ENCODE measurements at regions not wholly inside any gene's neighbourhood (a gene's known extent, or its start where the extent isn't known, plus 50 kb on each side); places are given as distances from the start of the nearest gene placed in this dataset.

- Histone ChIP-seq H3K27ac (ENCODE audit: low read depth) (no peak overlapping the region), H3K4me2 (no peak overlapping the region), H2AFZ (no peak overlapping the region), H3K36me3 (ENCODE audit: insufficient read depth) (no peaks in the 10 kb centered on the region), H3K4me1 (ENCODE audit: insufficient read depth) (peaks cover 11% of the 10 kb centered on the region), H3K4me3 (no peak overlapping the region), H3F3A (replicated peaks; ENCODE audit: low read depth) (no peaks in the 10 kb centered on the region), H3K79me2 (replicated peaks; ENCODE audit: insufficient read depth) (no peaks in the 10 kb centered on the region), H3K27me3 (ENCODE audit: insufficient read depth) (no peaks in the 10 kb centered on the region), H3K9me2 (ENCODE audit: insufficient read depth) (0 out of 2 replicates have a peak, but pooled peaks cover 5% of the 10 kb centered on the region), H4K20me1 (replicated peaks; ENCODE audit: insufficient read depth) (no peaks in the 10 kb centered on the region)
- Mint-ChIP-seq H3K4me1 (peaks cover 15% of the 10 kb centered on the region), H3K27ac (no peak overlapping the region), H3K36me3 (ENCODE audit: low read depth) (no peaks in the 10 kb centered on the region), H3K4me3 (no peak overlapping the region), H3K9me3 (no peaks in the 10 kb centered on the region), H3K27me3 (ENCODE audit: insufficient read depth, low read depth, poor library complexity) (peaks cover 5% of the 10 kb centered on the region)
- TF ChIP-seq REST (IDR thresholded peaks at IDR 0.05; ENCODE audit: unreplicated experiment) = no peak
- TF ChIP-seq CTCF (conservative IDR thresholded peaks at IDR 0.05; ENCODE audit: low read depth in 2 of 2) = no peak
- no peak for TF ChIP-seq EZH2phosphoT487 (IDR thresholded peaks at IDR 0.05; ENCODE audit: unreplicated experiment)
- no peak for TF ChIP-seq CREB1 (CRISPR knock-in tag; IDR thresholded peaks at IDR 0.05; ENCODE audit: low read depth)
- TF ChIP-seq NANOG (IDR thresholded peaks at IDR 0.05; ENCODE audit: borderline replicate concordance) = no peak
- no peak for TF ChIP-seq JUNB (IDR thresholded peaks at IDR 0.05; ENCODE audit: unreplicated experiment)
- TF ChIP-seq ZNF462 (CRISPR knock-in tag; IDR thresholded peaks at IDR 0.05) = no peak
- TF ChIP-seq ZNF114 (CRISPR knock-in tag; IDR thresholded peaks at IDR 0.05) = no peak
- no peak for DNase-seq (ENCODE audit: low spot score)
- ATAC-seq = no peak
Measured at GRCh38 chr3:159629329-159630084, 359.1 kb upstream of the IL12A start.
